GM12873 (cell line): ENCODE measurements at regions not wholly inside any gene's neighbourhood (a gene's known extent, or its start where the extent isn't known, plus 50 kb on each side); places are given as distances from the start of the nearest gene placed in this dataset.

ENCODE experiments used
- TF ChIP-seq, protein P1 (sequence below): IDR thresholded peaks from 2 replicates; pipeline ENCODE4 v1.5.1; 2012; ENCODE audit warnings: low read depth, mild to moderate bottlenecking, moderate library complexity, low read length, control low read depth; ENCODE audit not compliant: insufficient read depth; ENCODE audit errors: missing control alignments

GRCh38 chr9:1929722-1930244, 85.4 kb upstream of the SMARCA2 start:
- TF ChIP-seq, protein P1, sequence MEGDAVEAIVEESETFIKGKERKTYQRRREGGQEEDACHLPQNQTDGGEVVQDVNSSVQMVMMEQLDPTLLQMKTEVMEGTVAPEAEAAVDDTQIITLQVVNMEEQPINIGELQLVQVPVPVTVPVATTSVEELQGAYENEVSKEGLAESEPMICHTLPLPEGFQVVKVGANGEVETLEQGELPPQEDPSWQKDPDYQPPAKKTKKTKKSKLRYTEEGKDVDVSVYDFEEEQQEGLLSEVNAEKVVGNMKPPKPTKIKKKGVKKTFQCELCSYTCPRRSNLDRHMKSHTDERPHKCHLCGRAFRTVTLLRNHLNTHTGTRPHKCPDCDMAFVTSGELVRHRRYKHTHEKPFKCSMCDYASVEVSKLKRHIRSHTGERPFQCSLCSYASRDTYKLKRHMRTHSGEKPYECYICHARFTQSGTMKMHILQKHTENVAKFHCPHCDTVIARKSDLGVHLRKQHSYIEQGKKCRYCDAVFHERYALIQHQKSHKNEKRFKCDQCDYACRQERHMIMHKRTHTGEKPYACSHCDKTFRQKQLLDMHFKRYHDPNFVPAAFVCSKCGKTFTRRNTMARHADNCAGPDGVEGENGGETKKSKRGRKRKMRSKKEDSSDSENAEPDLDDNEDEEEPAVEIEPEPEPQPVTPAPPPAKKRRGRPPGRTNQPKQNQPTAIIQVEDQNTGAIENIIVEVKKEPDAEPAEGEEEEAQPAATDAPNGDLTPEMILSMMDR, result no peak

DNA sequence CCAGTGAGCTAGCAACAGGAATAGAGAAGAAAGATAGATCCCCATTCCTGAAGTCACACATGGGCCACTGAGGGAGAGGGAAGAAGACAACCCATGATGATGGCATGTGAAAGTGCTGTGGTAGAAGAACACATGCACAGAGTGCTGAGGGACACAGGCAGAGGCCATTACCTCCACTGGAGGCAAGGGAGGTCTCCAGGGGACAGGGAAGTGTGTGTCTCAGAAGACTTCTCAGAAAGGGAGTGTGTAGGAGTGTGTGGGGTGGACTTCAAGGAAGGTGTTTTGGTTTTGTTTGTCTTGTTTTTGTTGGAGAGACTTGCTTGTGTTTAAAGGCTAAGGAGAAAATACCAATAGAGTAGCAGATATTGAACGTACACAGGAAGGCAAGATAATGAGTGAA, 77.0 kb upstream of the SMARCA2 start:
- TF ChIP-seq, protein P1, result no peak

- TF ChIP-seq, protein P1, result no peak
These were observed 76.4 kb upstream of the SMARCA2 start for GRCh38 chr9:1938675-1939170.

- TF ChIP-seq, protein P1, result no peak
These were observed 75.7 kb upstream of the SMARCA2 start for GRCh38 chr9:1939466-1939865.

- TF ChIP-seq, protein P1, result peak; percentile 90
These were observed 75.2 kb upstream of the SMARCA2 start for GRCh38 chr9:1939926-1940368.

DNA sequence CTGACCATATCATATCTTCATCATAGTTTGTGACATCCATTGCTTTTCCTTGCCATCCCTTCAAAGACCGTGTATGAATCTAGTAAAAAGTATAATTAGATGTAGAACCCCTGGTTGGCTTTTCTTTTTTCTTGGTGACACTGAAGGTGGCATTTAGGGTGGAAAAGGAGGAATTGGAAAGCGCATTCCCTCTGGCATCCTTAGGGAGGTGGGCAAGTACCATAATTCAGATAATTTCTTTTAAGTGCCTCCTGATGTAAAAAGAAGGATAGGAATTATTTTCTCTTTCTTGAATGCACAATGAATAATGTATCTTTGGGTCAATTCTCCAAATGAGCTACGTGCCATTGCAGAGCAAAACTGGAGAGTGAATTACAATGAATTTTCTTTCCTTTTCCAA, 73.2 kb upstream of the SMARCA2 start:
- TF ChIP-seq, protein P1, result peak; percentile 23

GRCh38 chr9:1946526-1947283, 68.4 kb upstream of the SMARCA2 start:
- TF ChIP-seq, protein P1, result no peak
